Gastroesophageal sphincter (tissue), 3 donors: ENCODE measurements at regions not wholly inside any gene's neighbourhood (a gene's known extent, or its start where the extent isn't known, plus 50 kb on each side); places are given as distances from the start of the nearest gene placed in this dataset.

ENCODE experiments used
- EP300 ChIP-seq: sonication (generic); formaldehyde crosslinking; IDR thresholded peaks from one replicate; pipeline ENCODE4 v1.6.1; 2017; ENCODE audit warnings: antibody characterized with exemption, mild to moderate bottlenecking
- POLR2A ChIP-seq, 2 donors: fragments of 450-650 bp; IDR thresholded peaks; one replicate each; pipeline ENCODE4 v1.6.1; 2017; ENCODE audit warnings: antibody characterized with exemption in 2 of 2, mild to moderate bottlenecking in 2 of 2, moderate library complexity in 1 of 2
- POLR2AphosphoS5 ChIP-seq: sonication (generic); formaldehyde crosslinking; IDR thresholded peaks from one replicate; pipeline ENCODE4 v1.6.1; 2017; ENCODE audit warnings: antibody characterized with exemption
- TF ChIP-seq, protein P1 (sequence below), 4 experiments: fragments of 200-600 bp in 2 of 4; fragments of 450-650 bp in 2 of 4; sonication (generic) in 1 of 4; IDR thresholded peaks; one replicate each; pipeline ENCODE4 v1.5.1; 2017 to 2019; ENCODE audit warnings: antibody characterized with exemption in 4 of 4, mild to moderate bottlenecking in 2 of 4, moderate library complexity in 2 of 4

DNA sequence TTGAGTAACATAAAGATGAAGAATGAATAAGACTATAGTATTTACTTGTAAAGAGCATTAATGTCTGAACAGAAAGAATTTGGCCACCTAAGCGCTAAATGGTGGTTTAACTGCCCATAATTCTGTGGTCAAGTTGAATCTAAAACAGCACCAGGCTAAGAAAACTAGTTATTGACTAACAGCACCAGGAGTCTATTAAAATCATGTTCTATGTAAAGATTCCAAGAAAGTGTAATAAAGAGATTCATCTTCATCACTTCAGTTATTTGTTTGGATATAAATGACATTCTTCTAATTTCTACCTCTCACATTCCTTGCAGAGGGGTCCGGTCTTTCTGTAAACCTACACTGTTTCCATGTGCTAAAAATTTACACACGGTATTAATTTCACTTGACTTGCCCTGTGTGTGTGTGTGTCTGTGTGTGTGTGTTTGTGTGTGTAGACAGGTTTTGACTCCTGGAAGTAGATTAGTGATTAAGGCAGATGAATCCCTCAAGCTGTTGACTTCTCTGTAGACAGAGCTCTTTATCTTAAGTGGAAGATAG is 84.4 kb downstream of the KLF6 start:
- TF ChIP-seq, protein P1, sequence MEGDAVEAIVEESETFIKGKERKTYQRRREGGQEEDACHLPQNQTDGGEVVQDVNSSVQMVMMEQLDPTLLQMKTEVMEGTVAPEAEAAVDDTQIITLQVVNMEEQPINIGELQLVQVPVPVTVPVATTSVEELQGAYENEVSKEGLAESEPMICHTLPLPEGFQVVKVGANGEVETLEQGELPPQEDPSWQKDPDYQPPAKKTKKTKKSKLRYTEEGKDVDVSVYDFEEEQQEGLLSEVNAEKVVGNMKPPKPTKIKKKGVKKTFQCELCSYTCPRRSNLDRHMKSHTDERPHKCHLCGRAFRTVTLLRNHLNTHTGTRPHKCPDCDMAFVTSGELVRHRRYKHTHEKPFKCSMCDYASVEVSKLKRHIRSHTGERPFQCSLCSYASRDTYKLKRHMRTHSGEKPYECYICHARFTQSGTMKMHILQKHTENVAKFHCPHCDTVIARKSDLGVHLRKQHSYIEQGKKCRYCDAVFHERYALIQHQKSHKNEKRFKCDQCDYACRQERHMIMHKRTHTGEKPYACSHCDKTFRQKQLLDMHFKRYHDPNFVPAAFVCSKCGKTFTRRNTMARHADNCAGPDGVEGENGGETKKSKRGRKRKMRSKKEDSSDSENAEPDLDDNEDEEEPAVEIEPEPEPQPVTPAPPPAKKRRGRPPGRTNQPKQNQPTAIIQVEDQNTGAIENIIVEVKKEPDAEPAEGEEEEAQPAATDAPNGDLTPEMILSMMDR (IDR thresholded peaks at IDR 0.05) = no peak
- TF ChIP-seq POLR2AphosphoS5 (no peak), POLR2A (IDR thresholded peaks at IDR 0.05) (no peak), EP300 (no peak)
